Smooth muscle cell (in vitro differentiated cells): ENCODE measurements at regions not wholly inside any gene's neighbourhood (a gene's known extent, or its start where the extent isn't known, plus 50 kb on each side); places are given as distances from the start of the nearest gene placed in this dataset.
"Not testable (repeated sequence)": the region's sequence is repeated elsewhere in the genome, so short reads cannot be mapped to it uniquely, and the experiment has no call there.

ENCODE experiments used
- DNase-seq: peaks from one replicate; lab custom pipeline; 2025; ENCODE audit not compliant: unreplicated experiment; lab: John Stamatoyannopoulos, UW
- H2AFZ ChIP-seq: fragments of 200-600 bp; sonication (generic); 2 replicates; pipeline ENCODE4 v1.6.0; 2016; ENCODE audit warnings: antibody characterized with exemption, low read depth, mild to moderate bottlenecking
- H3F3A ChIP-seq: fragments of 200-600 bp; sonication (generic); 2 replicates; pipeline ENCODE4 v1.6.0; 2017; ENCODE audit warnings: antibody characterized with exemption, low read depth
- H3K27ac ChIP-seq: fragments of 200-600 bp; sonication (generic); 2 replicates; pipeline ENCODE4 v1.5.1; 2016; ENCODE audit warnings: low read depth, mild to moderate bottlenecking
- H3K27me3 ChIP-seq: fragments of 200-600 bp; sonication (generic); 2 replicates; pipeline ENCODE4 v1.6.1; 2016; ENCODE audit warnings: low read depth, mild to moderate bottlenecking
- H3K36me3 ChIP-seq: fragments of 200-600 bp; sonication (generic); 2 replicates; pipeline ENCODE4 v1.5.1; 2016; ENCODE audit warnings: low read depth
- H3K4me1 ChIP-seq: fragments of 200-600 bp; sonication (generic); 2 replicates; pipeline ENCODE4 v1.5.1; 2016; ENCODE audit warnings: low read depth
- H3K4me2 ChIP-seq: fragments of 200-600 bp; sonication (generic); 2 replicates; pipeline ENCODE4 v1.6.0; 2016; ENCODE audit warnings: mild to moderate bottlenecking
- H3K4me3 ChIP-seq: fragments of 200-600 bp; sonication (generic); 2 replicates; pipeline ENCODE4 v1.5.1; 2016; ENCODE audit warnings: mild to moderate bottlenecking
- H3K79me2 ChIP-seq: fragments of 200-600 bp; sonication (generic); 2 replicates; pipeline ENCODE4 v1.6.0; 2016; ENCODE audit warnings: low read depth, mild to moderate bottlenecking
- H3K9ac ChIP-seq: fragments of 200-600 bp; sonication (generic); 2 replicates; pipeline ENCODE4 v1.6.0; 2016; ENCODE audit warnings: low read depth
- H3K9me3 ChIP-seq: fragments of 200-600 bp; sonication (generic); replicated peaks from 2 replicates; pipeline ENCODE4 v1.5.1; 2016; ENCODE audit warnings: low read depth
- H4K20me1 ChIP-seq: fragments of 200-600 bp; sonication (generic); 2 replicates; pipeline ENCODE4 v1.6.0; 2016; ENCODE audit warnings: low read depth
- WGBS: methylation state at CpG from one replicate; pipeline ENCODE4 v1.1.7; 2016; ENCODE audit warnings: low lambda C conversion rate; 5-methylcytosine and 5-hydroxymethylcytosine counted together
- TF ChIP-seq, protein P1 (sequence below): fragments of 200-600 bp; sonication (generic); IDR thresholded peaks from 2 replicates; pipeline ENCODE4 v1.5.1; 2017; ENCODE audit warnings: borderline replicate concordance, mild to moderate bottlenecking, antibody characterized with exemption; ENCODE audit not compliant: insufficient read depth, poor library complexity, severe bottlenecking

DNA sequence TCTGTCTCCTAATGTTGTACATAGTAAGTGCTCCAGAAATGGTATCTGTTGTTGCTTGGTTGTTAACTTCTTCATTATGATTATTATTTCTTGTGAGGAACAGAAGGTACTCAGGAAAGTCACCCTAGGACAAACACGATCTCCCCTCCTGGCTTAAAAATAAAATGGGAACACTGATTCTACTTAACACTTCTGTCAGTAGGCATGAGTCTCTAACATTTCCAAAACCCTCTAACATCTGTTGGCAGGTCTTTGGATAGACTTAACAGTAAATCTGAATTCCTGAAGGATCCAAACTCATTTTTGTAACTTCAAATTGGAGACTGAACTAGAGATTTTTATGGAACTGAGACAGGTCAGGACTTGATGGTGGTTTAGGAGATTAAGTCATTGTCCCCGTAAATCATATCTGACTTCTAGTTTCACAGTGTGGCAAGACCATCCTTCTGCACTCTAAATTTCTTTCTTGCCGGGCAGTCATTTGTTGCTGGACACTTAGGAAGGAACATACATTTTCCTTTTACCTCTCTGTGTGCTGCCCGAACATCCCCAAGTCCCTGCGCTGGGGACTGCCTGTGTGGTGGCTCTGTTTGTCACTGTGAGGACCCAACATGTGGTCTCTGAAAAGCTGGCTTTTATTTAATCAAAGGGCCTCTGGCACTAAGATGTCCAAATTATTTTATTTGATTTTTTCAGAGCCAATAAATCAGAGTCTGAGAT, 149.9 kb downstream of the NPIPB5 start:
- Histone ChIP-seq H3K4me3 (no peak overlapping the region), H3K9ac (no peak overlapping the region), H3K4me2 (no peak overlapping the region), H3K9me3 (no peaks in the 10 kb centered on the region), H2AFZ (no peak overlapping the region), H3F3A (no peaks in the 10 kb centered on the region), H4K20me1 (no peaks in the 10 kb centered on the region), H3K36me3 (no peaks in the 10 kb centered on the region), H3K4me1 (no peaks in the 10 kb centered on the region), H3K27ac (no peak overlapping the region), H3K27me3 (no peaks in the 10 kb centered on the region), H3K79me2 (no peaks in the 10 kb centered on the region)
- no peak for DNase-seq
- TF ChIP-seq, protein P1, sequence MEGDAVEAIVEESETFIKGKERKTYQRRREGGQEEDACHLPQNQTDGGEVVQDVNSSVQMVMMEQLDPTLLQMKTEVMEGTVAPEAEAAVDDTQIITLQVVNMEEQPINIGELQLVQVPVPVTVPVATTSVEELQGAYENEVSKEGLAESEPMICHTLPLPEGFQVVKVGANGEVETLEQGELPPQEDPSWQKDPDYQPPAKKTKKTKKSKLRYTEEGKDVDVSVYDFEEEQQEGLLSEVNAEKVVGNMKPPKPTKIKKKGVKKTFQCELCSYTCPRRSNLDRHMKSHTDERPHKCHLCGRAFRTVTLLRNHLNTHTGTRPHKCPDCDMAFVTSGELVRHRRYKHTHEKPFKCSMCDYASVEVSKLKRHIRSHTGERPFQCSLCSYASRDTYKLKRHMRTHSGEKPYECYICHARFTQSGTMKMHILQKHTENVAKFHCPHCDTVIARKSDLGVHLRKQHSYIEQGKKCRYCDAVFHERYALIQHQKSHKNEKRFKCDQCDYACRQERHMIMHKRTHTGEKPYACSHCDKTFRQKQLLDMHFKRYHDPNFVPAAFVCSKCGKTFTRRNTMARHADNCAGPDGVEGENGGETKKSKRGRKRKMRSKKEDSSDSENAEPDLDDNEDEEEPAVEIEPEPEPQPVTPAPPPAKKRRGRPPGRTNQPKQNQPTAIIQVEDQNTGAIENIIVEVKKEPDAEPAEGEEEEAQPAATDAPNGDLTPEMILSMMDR = no peak
- 88% methylated on average over 5 of the region's 5 CpGs for WGBS

DNA sequence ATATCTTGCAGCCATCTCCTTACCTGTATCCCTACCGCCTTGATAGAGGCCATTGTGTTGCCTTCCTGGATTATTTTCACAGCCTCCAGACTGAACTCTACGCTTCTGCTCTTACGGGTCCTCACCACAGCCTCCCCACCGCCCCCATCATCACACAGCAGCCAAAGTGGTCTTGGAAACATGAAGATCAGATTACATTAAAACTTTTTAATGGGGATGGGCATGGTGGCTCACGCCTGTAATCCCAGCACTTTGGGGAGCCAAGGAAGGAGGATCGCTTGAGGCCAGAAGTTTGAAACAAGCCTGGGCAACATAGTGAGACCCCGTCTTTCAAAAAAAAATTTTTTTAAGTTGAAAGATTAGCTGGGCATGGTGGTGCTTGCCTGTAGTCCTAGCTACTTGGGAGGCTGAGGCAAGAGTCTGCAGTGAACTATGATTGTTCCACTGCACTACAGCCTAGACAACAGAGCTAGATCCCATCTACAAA, 150.5 kb downstream of the NPIPB5 start:
- Histone ChIP-seq H3K4me1 (no peaks in the 10 kb centered on the region), H2AFZ (no peak overlapping the region), H3F3A (no peaks in the 10 kb centered on the region), H3K9me3 (no peaks in the 10 kb centered on the region), H3K27ac (no peak overlapping the region), H3K9ac (no peak overlapping the region), H3K36me3 (no peaks in the 10 kb centered on the region), H3K79me2 (no peaks in the 10 kb centered on the region), H3K4me2 (no peak overlapping the region), H3K27me3 (no peaks in the 10 kb centered on the region), H4K20me1 (no peaks in the 10 kb centered on the region), H3K4me3 (no peak overlapping the region)
- TF ChIP-seq, protein P1 = no peak
- 89% methylated on average over 7 of the region's 7 CpGs for WGBS
- DNase-seq = no peak

DNA sequence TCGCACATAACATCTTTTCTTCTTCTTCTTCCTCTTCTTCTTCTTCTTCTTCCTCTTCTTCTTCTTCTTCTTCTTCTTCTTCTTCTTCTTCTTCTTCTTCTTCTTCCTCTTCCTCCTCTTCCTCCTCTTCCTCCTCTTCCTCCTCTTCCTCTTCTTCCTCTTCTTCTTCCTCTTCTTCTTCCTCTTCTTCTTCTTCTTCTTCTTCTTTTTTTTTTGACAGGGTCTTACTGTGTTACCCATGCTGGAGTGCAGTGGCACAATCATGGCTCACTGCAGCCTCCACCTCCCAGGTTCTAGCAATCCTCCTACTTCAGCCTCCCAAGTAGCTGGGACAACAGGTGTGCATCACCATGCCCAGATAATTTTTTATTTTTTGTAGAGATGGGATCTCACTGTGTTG, 151.0 kb upstream of the HS3ST2 start:
- DNase-seq, H3K27me3 ChIP-seq, H3K27ac ChIP-seq, H3F3A ChIP-seq, H4K20me1 ChIP-seq, H2AFZ ChIP-seq, H3K4me2 ChIP-seq, H3K4me3 ChIP-seq, H3K79me2 ChIP-seq, H3K9ac ChIP-seq, H3K36me3 ChIP-seq, H3K4me1 ChIP-seq, H3K9me3 ChIP-seq: not testable (repeated sequence)
- 72% methylated on average over 1 of the region's 1 CpG for WGBS

DNA sequence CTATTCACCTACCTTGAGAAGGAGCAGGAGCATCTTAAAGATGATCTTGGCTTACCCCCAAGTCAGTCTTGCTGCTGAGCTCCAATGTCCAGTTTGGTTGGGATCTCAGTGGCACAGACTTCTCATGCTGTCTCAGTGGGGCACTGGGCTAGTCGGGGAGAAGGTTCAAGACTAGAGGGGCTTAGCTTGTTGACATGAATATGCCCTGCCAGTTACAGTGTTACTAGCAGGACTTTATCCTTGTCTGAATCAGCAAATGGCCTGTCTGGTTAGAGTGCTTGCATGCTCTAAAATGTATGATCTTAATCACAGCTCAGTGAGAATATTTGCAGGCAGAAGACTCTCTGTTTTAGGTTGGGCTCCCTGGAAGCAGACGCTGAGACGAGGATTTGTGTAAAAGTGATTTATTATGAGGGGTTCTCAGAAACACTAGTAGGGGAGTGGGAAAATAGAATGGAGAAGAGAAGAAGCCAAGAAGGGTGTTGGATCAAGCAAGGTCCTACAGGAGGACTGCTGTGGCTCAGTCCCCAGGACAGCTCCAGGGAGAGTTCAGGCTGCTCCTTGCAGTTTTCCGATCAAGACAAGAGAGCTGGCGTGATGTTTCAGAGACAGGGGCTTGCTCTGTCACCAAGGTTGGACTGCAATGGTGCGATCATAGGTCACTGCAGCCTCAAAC, 150.4 kb upstream of the HS3ST2 start:
- no peak for DNase-seq
- H3K27ac ChIP-seq = no peak overlapping the region
- H3K79me2 ChIP-seq = no peaks in the 10 kb centered on the region
- no peak overlapping the region for H3K4me2 ChIP-seq
- 77% methylated on average over 6 of the region's 6 CpGs for WGBS
- TF ChIP-seq, protein P1 = no peak
- no peaks in the 10 kb centered on the region for H3K4me1 ChIP-seq
- H3K36me3 ChIP-seq = no peaks in the 10 kb centered on the region
- H4K20me1 ChIP-seq = no peaks in the 10 kb centered on the region
- H3K4me3 ChIP-seq = no peak overlapping the region
- no peaks in the 10 kb centered on the region for H3F3A ChIP-seq
- no peak overlapping the region for H3K9ac ChIP-seq
- H3K27me3 ChIP-seq = no peaks in the 10 kb centered on the region
- no peak overlapping the region for H2AFZ ChIP-seq
- no peaks in the 10 kb centered on the region for H3K9me3 ChIP-seq
